Activated CD4-positive, alpha-beta memory T cell treated with anti-CD3 and anti-CD28 coated beads for 36 hours (primary cell): ENCODE measurements at regions not wholly inside any gene's neighbourhood (a gene's known extent, or its start where the extent isn't known, plus 50 kb on each side); places are given as distances from the start of the nearest gene placed in this dataset.
"Not testable (repeated sequence)": the region's sequence is repeated elsewhere in the genome, so short reads cannot be mapped to it uniquely, and the experiment has no call there.

ENCODE experiments used
- CTCF ChIA-PET: fragments of 350-600 bp; sonication (Branson Sonifier 250); formaldehyde crosslinking; loops from one replicate; lab custom pipeline; 2021; ENCODE audit warnings: antibody characterized with exemption, inconsistent platforms; lab: Charles Lee
- POLR2A ChIA-PET: fragments of 350-600 bp; sonication (Branson Sonifier 250); formaldehyde crosslinking; loops from one replicate; lab custom pipeline; 2021; ENCODE audit warnings: antibody characterized with exemption; lab: Charles Lee
- DNase-seq: peaks from one replicate; pipeline ENCODE4 v3.0.0-alpha.2; 2020
- H3K27ac Mint-ChIP-seq: one replicate; pipeline ENCODE4 v1.8.0; 2021; ENCODE audit warnings: mixed read lengths
- H3K27me3 Mint-ChIP-seq: one replicate; pipeline ENCODE4 v1.8.0; 2021; ENCODE audit warnings: mixed read lengths
- H3K36me3 Mint-ChIP-seq: one replicate; pipeline ENCODE4 v1.8.0; 2021; ENCODE audit warnings: mixed read lengths
- H3K4me1 Mint-ChIP-seq: one replicate; pipeline ENCODE4 v1.8.0; 2021; ENCODE audit warnings: low read depth, mixed read lengths
- H3K4me3 Mint-ChIP-seq: one replicate; pipeline ENCODE4 v1.8.0; 2021; ENCODE audit warnings: mild to moderate bottlenecking, mixed read lengths
- H3K9me3 Mint-ChIP-seq: one replicate; pipeline ENCODE4 v1.8.0; 2021; ENCODE audit warnings: mixed read lengths
- intact Hi-C: fragments of 100-400 bp; cut with micrococcal nuclease; formaldehyde crosslinking; loops from one replicate; pipeline ENCODE4 v1.15.1; 2023

DNA sequence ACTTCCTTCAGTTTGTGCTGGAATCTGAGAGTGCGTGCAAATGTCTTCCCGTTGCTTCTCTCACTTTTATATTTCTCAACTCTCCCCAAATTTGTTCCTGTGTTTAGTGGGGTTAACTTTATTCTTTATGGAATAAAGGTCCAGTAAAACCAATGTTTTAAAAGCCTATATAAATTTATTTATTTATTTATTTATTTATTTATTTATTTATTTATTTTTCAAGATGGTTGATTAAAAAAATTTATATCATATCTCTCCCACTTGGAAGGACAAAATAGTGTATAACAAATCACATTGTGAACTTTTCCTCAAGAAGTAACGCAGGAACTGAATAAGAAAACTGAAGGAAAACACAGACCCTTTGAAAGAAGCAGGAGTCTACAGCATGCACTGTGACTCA lies 95.3 kb upstream of the ITM2A start:
- DNase-seq = no peak
- H3K4me1 Mint-ChIP-seq = no peaks in the 10 kb centered on the region
- H3K4me3 Mint-ChIP-seq = no peak overlapping the region
- CTCF ChIA-PET = no interaction called here
- H3K27me3 Mint-ChIP-seq = no peaks in the 10 kb centered on the region
- H3K36me3 Mint-ChIP-seq = no peaks in the 10 kb centered on the region
- POLR2A ChIA-PET = no interaction called here
- peaks cover 6% of the 10 kb centered on the region for H3K9me3 Mint-ChIP-seq
- intact Hi-C loops = no loop called here
- H3K27ac Mint-ChIP-seq = no peak overlapping the region

DNA sequence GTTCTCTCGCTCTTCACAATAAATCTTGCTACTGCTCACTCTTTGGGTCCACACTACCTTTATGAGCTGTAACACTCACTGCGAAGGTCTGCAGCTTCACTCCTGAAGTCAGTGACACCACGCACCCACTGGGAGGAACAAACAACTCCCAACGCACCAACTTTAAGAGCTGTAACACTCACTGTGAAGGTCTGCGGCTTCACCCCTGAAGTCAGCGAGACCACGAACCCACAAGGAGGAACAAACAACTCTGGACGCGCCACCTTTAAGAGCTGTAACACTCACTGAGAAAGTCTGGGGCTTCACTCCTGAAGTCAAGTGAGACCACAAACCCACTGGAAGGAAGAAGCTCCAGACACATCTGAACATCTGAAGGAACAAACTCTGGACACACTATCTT lies 89.5 kb upstream of the ITM2A start:
- H3K4me1 Mint-ChIP-seq, H3K27me3 Mint-ChIP-seq, H3K9me3 Mint-ChIP-seq, H3K4me3 Mint-ChIP-seq, POLR2A ChIA-PET, CTCF ChIA-PET, H3K27ac Mint-ChIP-seq, DNase-seq, intact Hi-C loops, H3K36me3 Mint-ChIP-seq: not testable (repeated sequence)

GRCh38 chrX:79452881-79453280 lies 85.7 kb upstream of the ITM2A start:
- H3K4me1 Mint-ChIP-seq = peaks cover 3% of the 10 kb centered on the region
- DNase-seq = no peak
- POLR2A ChIA-PET = no interaction called here
- H3K36me3 Mint-ChIP-seq = no peaks in the 10 kb centered on the region
- H3K9me3 Mint-ChIP-seq = no peaks in the 10 kb centered on the region
- H3K4me3 Mint-ChIP-seq = no peak overlapping the region
- CTCF ChIA-PET = no interaction called here
- H3K27ac Mint-ChIP-seq = no peak overlapping the region
- H3K27me3 Mint-ChIP-seq = no peaks in the 10 kb centered on the region
- intact Hi-C loops = no loop called here

- CTCF ChIA-PET = interaction anchor here (0.6 to 1.2 kb wide), 3 partner anchors 9 to 445 kb away, joined by 3 to 4 read pairs (median 3); no protein-coding TSS in a partner anchor
- Mint-ChIP-seq H3K36me3 (no peaks in the 10 kb centered on the region), H3K4me3 (no peak overlapping the region), H3K27ac (no peak overlapping the region), H3K9me3 (no peaks in the 10 kb centered on the region), H3K27me3 (no peaks in the 10 kb centered on the region), H3K4me1 (no peaks in the 10 kb centered on the region)
- POLR2A ChIA-PET = no interaction called here
- intact Hi-C loops = no loop called here
- no peak for DNase-seq
Observed at GRCh38 chrX:79444694-79445210, 77.6 kb upstream of the ITM2A start.

- ChIA-PET CTCF (no interaction called here), POLR2A (no interaction called here)
- Mint-ChIP-seq H3K27ac (no peak overlapping the region), H3K36me3 (no peaks in the 10 kb centered on the region), H3K4me3 (no peak overlapping the region), H3K27me3 (no peaks in the 10 kb centered on the region), H3K9me3 (no peaks in the 10 kb centered on the region), H3K4me1 (no peaks in the 10 kb centered on the region)
- no peak for DNase-seq
- intact Hi-C loops = no loop called here
Observed at GRCh38 chrX:79443121-79443520, 76.0 kb upstream of the ITM2A start.

DNA sequence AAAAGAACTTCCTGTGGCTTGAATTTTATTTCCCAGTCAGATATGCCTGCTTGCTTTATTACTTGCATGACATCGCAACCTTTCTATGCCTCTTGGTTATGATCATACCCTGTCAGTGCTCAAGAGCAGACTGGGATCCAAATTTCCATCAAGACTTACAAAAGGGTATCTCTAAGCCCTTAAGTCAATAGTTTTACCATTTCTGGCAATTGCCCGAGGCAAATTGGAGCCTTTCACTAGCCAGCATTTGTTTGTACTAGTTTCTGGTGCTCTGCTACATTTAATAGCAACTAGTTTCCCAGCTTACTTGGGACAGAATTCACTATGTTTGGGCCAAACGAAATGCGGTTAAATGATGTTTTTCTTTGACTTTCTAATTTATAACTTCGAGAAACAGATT lies 73.2 kb upstream of the ITM2A start:
- ChIA-PET POLR2A (no interaction called here), CTCF (no interaction called here)
- Mint-ChIP-seq H3K4me3 (no peak overlapping the region), H3K9me3 (peaks cover 4% of the 10 kb centered on the region), H3K36me3 (no peaks in the 10 kb centered on the region), H3K27me3 (no peaks in the 10 kb centered on the region), H3K27ac (no peak overlapping the region), H3K4me1 (no peaks in the 10 kb centered on the region)
- no peak for DNase-seq
- intact Hi-C loops = no loop called here
